Stimulated activated CD4-positive, alpha-beta T cell treated with anti-CD3 and anti-CD28 coated beads, TNF-alpha, amount 100 ng/mL, for 24 hours (primary cell): ENCODE measurements at regions not wholly inside any gene's neighbourhood (a gene's known extent, or its start where the extent isn't known, plus 50 kb on each side); places are given as distances from the start of the nearest gene placed in this dataset.

Experiments
- DNase-seq, 3 experiments: peaks; one replicate each; pipeline ENCODE4 v3.0.0-alpha.2; 2020; ENCODE audit warnings: low read depth in 3 of 3

- DNase-seq, result no peak
Measured at GRCh38 chrX:13149702-13150350, 105.4 kb upstream of the FAM9C start.

- no peak for DNase-seq
Measured at GRCh38 chrX:13147733-13148132, 103.3 kb upstream of the FAM9C start.

GRCh38 chrX:13147147-13147546 lies 102.7 kb upstream of the FAM9C start:
- no peak for DNase-seq

- DNase-seq, result no peak
Measured at GRCh38 chrX:13144927-13145655, 100.7 kb upstream of the FAM9C start.

GRCh38 chrX:13142891-13143290 lies 98.5 kb upstream of the FAM9C start:
- DNase-seq, result no peak

GRCh38 chrX:13140007-13140406 lies 95.6 kb upstream of the FAM9C start:
- no peak for DNase-seq

GRCh38 chrX:13131396-13132137 lies 87.1 kb upstream of the FAM9C start:
- no peak for DNase-seq

GRCh38 chrX:13130816-13131215 lies 86.4 kb upstream of the FAM9C start:
- no peak for DNase-seq

- no peak for DNase-seq
Measured at GRCh38 chrX:13128104-13128503, 83.7 kb upstream of the FAM9C start.

GRCh38 chrX:13126775-13127174 lies 82.4 kb upstream of the FAM9C start:
- no peak for DNase-seq

- DNase-seq, result no peak
Measured at GRCh38 chrX:13125188-13125587, 80.8 kb upstream of the FAM9C start.

GRCh38 chrX:13123857-13124345 lies 79.5 kb upstream of the FAM9C start:
- no peak for DNase-seq

- DNase-seq, result no peak
Measured at GRCh38 chrX:13123247-13123856, 78.9 kb upstream of the FAM9C start.

- DNase-seq, result no peak
Measured at GRCh38 chrX:13121020-13121555, 76.7 kb upstream of the FAM9C start.

GRCh38 chrX:13120017-13120416 lies 75.6 kb upstream of the FAM9C start:
- DNase-seq, result no peak

- no peak for DNase-seq
Measured at GRCh38 chrX:13119386-13119785, 75.0 kb upstream of the FAM9C start.

- DNase-seq, result no peak
Measured at GRCh38 chrX:13115146-13115855, 70.9 kb upstream of the FAM9C start.

GRCh38 chrX:13112499-13112898 lies 68.1 kb upstream of the FAM9C start:
- no peak for DNase-seq

GRCh38 chrX:13110433-13111324 lies 66.3 kb upstream of the FAM9C start:
- DNase-seq, result no peak

GRCh38 chrX:13109817-13110216 lies 65.4 kb upstream of the FAM9C start:
- DNase-seq, result no peak
